HepG2 (cell line): ENCODE measurements at regions not wholly inside any gene's neighbourhood (a gene's known extent, or its start where the extent isn't known, plus 50 kb on each side); places are given as distances from the start of the nearest gene placed in this dataset.

Experiments used
- ATAC-seq: fragments of 200-7000 bp; cut with Tn5 transposase; 3 replicates; pipeline ENCODE4 v1.9.1; 2020; ENCODE audit warnings: mild to moderate bottlenecking, moderate library complexity
- BruUV-seq: library from RNA; stranded (reverse); fragments of 400-500 nt; replicated peaks from 2 replicates; lab custom pipeline; 2021; lab: Mats Ljungman, UMichigan
- CTCF ChIA-PET: fragments of 300-600 bp; formaldehyde crosslinking; extraction: SDS; loops from one replicate; lab custom pipeline; 2021; ENCODE audit warnings: low total read pairs, inconsistent platforms, low intra/inter-chr PET ratio; lab: Yijun Ruan, JAX
- POLR2A ChIA-PET: fragments of 350-600 bp; sonication (Branson Sonifier 250); formaldehyde crosslinking; loops from one replicate; lab custom pipeline; 2020; ENCODE audit warnings: antibody characterized with exemption, inconsistent platforms; lab: Yijun Ruan, JAX
- DNase-seq: peaks from one replicate; pipeline ENCODE4 v3.0.0-alpha.2; 2015; ENCODE audit warnings: low spot score
- FAIRE-seq: peaks from 3 replicates; lab custom pipeline; 2011; peaks lifted over from hg19 to GRCh38; lab: Jason Lieb, UNC
- H2AFZ ChIP-seq: one replicate; pipeline ENCODE4 v1.6.1; 2011; ENCODE audit warnings: low read length, inconsistent platforms
- H3K27ac ChIP-seq: fragments of 300-600 bp; 3 replicates; pipeline ENCODE4 v1.8.0; 2011; ENCODE audit warnings: mixed run types, mild to moderate bottlenecking, mixed read lengths, low read length, inconsistent platforms; ENCODE audit not compliant: insufficient read depth; ENCODE audit errors: extremely low read length
- H3K27me3 ChIP-seq, 2 experiments: fragments of 200-600 bp in 1 of 2; 2 replicates in 1 of 2; 3 replicates in 1 of 2; pipeline versions ENCODE4 v1.6.0 to v1.8.0; 2011; ENCODE audit warnings: low read length in 2 of 2, mild to moderate bottlenecking in 2 of 2, moderate library complexity in 2 of 2, inconsistent platforms in 1 of 2; ENCODE audit not compliant: insufficient read depth in 2 of 2, control insufficient read depth in 1 of 2
- H3K36me3 ChIP-seq, 2 experiments: fragments of 200-600 bp in 1 of 2; replicated peaks in 1 of 2; 2 replicates in 1 of 2; 3 replicates in 1 of 2; pipeline versions ENCODE4 v1.5.1 to v1.8.0; 2011; ENCODE audit warnings: low read length in 2 of 2, inconsistent platforms in 1 of 2; ENCODE audit not compliant: insufficient read depth in 2 of 2, control insufficient read depth in 1 of 2
- H3K4me1 ChIP-seq: 2 replicates; pipeline ENCODE4 v1.5.1; 2012; ENCODE audit warnings: low read length, inconsistent platforms; ENCODE audit not compliant: insufficient read depth
- H3K4me2 ChIP-seq: 2 replicates; pipeline ENCODE4 v1.6.0; 2011; ENCODE audit warnings: low read depth, low read length, inconsistent platforms
- H3K4me3 ChIP-seq, 3 experiments: fragments of 200-600 bp in 1 of 3; sonication (generic), shearing (Covaris generic) in 1 of 3; replicated peaks in 1 of 3; 2 replicates each; pipeline ENCODE4 v1.5.1; 2011 to 2016; ENCODE audit warnings: low read length in 3 of 3, inconsistent platforms in 2 of 3, low read depth in 2 of 3, mild to moderate bottlenecking in 2 of 3, control low read depth in 1 of 3, mixed read lengths in 1 of 3; ENCODE audit not compliant: insufficient read depth in 1 of 3
- H3K79me2 ChIP-seq: one replicate; pipeline ENCODE4 v1.6.1; 2011; ENCODE audit warnings: low read length, inconsistent platforms; ENCODE audit not compliant: insufficient read depth
- H3K9ac ChIP-seq: 2 replicates; pipeline ENCODE4 v1.6.0; 2011; ENCODE audit warnings: mild to moderate bottlenecking, low read depth, low read length, inconsistent platforms; ENCODE audit not compliant: insufficient read depth
- H3K9me3 ChIP-seq: 2 replicates; pipeline ENCODE4 v1.5.1; 2012; ENCODE audit warnings: mild to moderate bottlenecking, low read length
- H4K20me1 ChIP-seq: 2 replicates; pipeline ENCODE4 v1.6.0; 2011; ENCODE audit warnings: inconsistent platforms, mild to moderate bottlenecking, low read length, moderate library complexity; ENCODE audit not compliant: insufficient read depth
- ADNP ChIP-seq: sonication (generic); formaldehyde crosslinking; IDR thresholded peaks from 2 replicates; pipeline ENCODE4 v1.4.0; 2020; ENCODE audit warnings: missing genetic modification reagents
- ATF3 ChIP-seq: sonication (generic); formaldehyde crosslinking; IDR thresholded peaks from 2 replicates; pipeline ENCODE4 v1.4.0; 2020; ENCODE audit warnings: missing genetic modification reagents
- ATRX ChIP-seq: sonication (generic); formaldehyde crosslinking; IDR thresholded peaks from 2 replicates; pipeline ENCODE4 v1.4.0; 2020; ENCODE audit warnings: missing genetic modification reagents, borderline replicate concordance
- HDAC1 ChIP-seq: sonication (generic); formaldehyde crosslinking; IDR thresholded peaks from 2 replicates; pipeline ENCODE4 v1.5.1; 2020; ENCODE audit warnings: mild to moderate bottlenecking, missing genetic modification reagents
- HMGXB4 ChIP-seq, 2 experiments: sonication (generic) in 1 of 2; formaldehyde crosslinking in 1 of 2; IDR thresholded peaks; 2 replicates each; pipeline versions ENCODE4 v1.4.0 to v1.6.1; 2018 to 2020; ENCODE audit warnings: missing genetic modification reagents in 2 of 2, borderline replicate concordance in 1 of 2, low read depth in 1 of 2, mild to moderate bottlenecking in 1 of 2, missing biosample characterization in 1 of 2
- IRF2 ChIP-seq: IDR thresholded peaks from 2 replicates; pipeline ENCODE4 v1.6.1; 2018; ENCODE audit warnings: missing genetic modification reagents, missing compliant biosample characterization
- KAT8 ChIP-seq: IDR thresholded peaks from 2 replicates; pipeline ENCODE4 v1.6.1; 2016; ENCODE audit warnings: missing genetic modification reagents, missing compliant biosample characterization
- KLF12 ChIP-seq: sonication (generic); formaldehyde crosslinking; IDR thresholded peaks from 2 replicates; pipeline ENCODE4 v1.4.0; 2020; ENCODE audit warnings: missing genetic modification reagents, borderline replicate concordance
- KLF6 ChIP-seq: IDR thresholded peaks from 2 replicates; pipeline ENCODE4 v1.8.0; 2016; ENCODE audit warnings: missing biosample characterization, missing genetic modification reagents
- LBX2 ChIP-seq: sonication (generic); formaldehyde crosslinking; IDR thresholded peaks from 2 replicates; pipeline ENCODE4 v1.5.0; 2020; ENCODE audit warnings: missing genetic modification reagents, mild to moderate bottlenecking, borderline replicate concordance
- POLR2AphosphoS2 ChIP-seq: IDR thresholded peaks from 2 replicates; pipeline ENCODE4 v1.6.1; 2011; ENCODE audit warnings: low read depth, low read length, improper control_type of control experiment
- SIN3A ChIP-seq: IDR thresholded peaks from 2 replicates; pipeline ENCODE4 v1.6.1; 2011; ENCODE audit warnings: low read depth, mild to moderate bottlenecking, control low read depth, low read length, borderline replicate concordance
- TFAP4 ChIP-seq: sonication (generic); IDR thresholded peaks from 2 replicates; pipeline ENCODE4 v1.6.1; 2016; ENCODE audit warnings: low read depth, borderline replicate concordance
- ZBTB43 ChIP-seq: sonication (generic); formaldehyde crosslinking; conservative IDR thresholded peaks from 2 replicates; pipeline ENCODE4 v1.4.0; 2020; ENCODE audit warnings: missing genetic modification reagents
- ZBTB8A ChIP-seq: sonication (generic); formaldehyde crosslinking; IDR thresholded peaks from 2 replicates; pipeline ENCODE4 v1.4.0; 2020; ENCODE audit warnings: mild to moderate bottlenecking, low read depth, missing genetic modification reagents, borderline replicate concordance
- ZNF33B ChIP-seq: sonication (generic); formaldehyde crosslinking; IDR thresholded peaks from 2 replicates; pipeline ENCODE4 v1.5.1; 2020; ENCODE audit warnings: mild to moderate bottlenecking, missing genetic modification reagents
- ZNF432 ChIP-seq: sonication (generic); formaldehyde crosslinking; IDR thresholded peaks from 2 replicates; pipeline ENCODE4 v1.5.0; 2020; ENCODE audit warnings: missing genetic modification reagents, mild to moderate bottlenecking, borderline replicate concordance
- ZZZ3 ChIP-seq: sonication (generic); formaldehyde crosslinking; IDR thresholded peaks from 2 replicates; pipeline ENCODE4 v1.4.0; 2020; ENCODE audit warnings: missing genetic modification reagents, mild to moderate bottlenecking, borderline replicate concordance
- WGBS: methylation state at CpG from one replicate; pipeline ENCODE4 v1.1.6; 2017; ENCODE audit warnings: low lambda C conversion rate; 5-methylcytosine and 5-hydroxymethylcytosine counted together
- in situ Hi-C: cut with HindIII; loops from 2 replicates; pipeline ENCODE4 v1.10.0; 2017; ENCODE audit warnings: low pct_unique_long_range_greater_than_20kb; ENCODE audit not compliant: extremely low pct_ligation_motif_present
- intact Hi-C: fragments of 100-400 bp; cut with micrococcal nuclease; formaldehyde crosslinking; loops from one replicate; pipeline ENCODE4 v1.10.0; 2022; ENCODE audit not compliant: unreplicated experiment

- no peak for TF ChIP-seq LBX2
- TF ChIP-seq IRF2 (CRISPR knock-in tag) = no peak
These were observed 76.7 kb upstream of the TWIST2 start (continued) for GRCh38 chr2:238771218-238771617.

- no peaks in the 10 kb centered on the region for H4K20me1 ChIP-seq
- no peak overlapping the region for H3K4me3 ChIP-seq
- intact Hi-C loops = no loop called here
- H3K9me3 ChIP-seq = no peaks in the 10 kb centered on the region
- H3K36me3 ChIP-seq = no peaks in the 10 kb centered on the region
- no peak overlapping the region for H3K4me2 ChIP-seq
- peaks cover 19% of the 10 kb centered on the region for H3K4me1 ChIP-seq
- TF ChIP-seq ZNF432 (CRISPR knock-in tag) = no peak
- no peak for TF ChIP-seq KAT8
- no peak for TF ChIP-seq POLR2AphosphoS2
- no peak for TF ChIP-seq ZBTB8A (CRISPR knock-in tag)
- no peak for TF ChIP-seq KLF12 (CRISPR knock-in tag)
- TF ChIP-seq TFAP4 = no peak
- no peak for TF ChIP-seq ZNF33B
- no peak for TF ChIP-seq ZZZ3 (CRISPR knock-in tag)
- no peak for TF ChIP-seq HMGXB4 (CRISPR knock-in tag; IDR thresholded peaks at IDR 0.05; ENCODE audit: borderline replicate concordance in 1 of 2, low read depth in 1 of 2)
- no peak for TF ChIP-seq ATRX
- no peak for TF ChIP-seq HDAC1 (CRISPR knock-in tag)
- TF ChIP-seq ZBTB43 = no peak
- no peak for TF ChIP-seq ADNP
- TF ChIP-seq KLF6 (CRISPR knock-in tag) = no peak
- TF ChIP-seq SIN3A = no peak
- no peak for TF ChIP-seq ATF3 (CRISPR knock-in tag)
- TF ChIP-seq, all 625 proteins: peak for 0
- CTCF ChIA-PET = no interaction called here
- in situ Hi-C loops = no loop called here
- FAIRE-seq = no peak
- no peak overlapping the region for H2AFZ ChIP-seq
- no peak overlapping the region for H3K9ac ChIP-seq
- no TSS peak for BruUV-seq
- POLR2A ChIA-PET = no interaction called here
- DNase-seq = no peak
- no peak for ATAC-seq
- H3K27me3 ChIP-seq = peaks cover 2 to 23% of the 10 kb centered on the region in 2 experiments; a peak in 3 of 5 replicates
- H3K79me2 ChIP-seq = no peaks in the 10 kb centered on the region
- no peak overlapping the region for H3K27ac ChIP-seq
- WGBS = 34% methylated on average over 15 of the region's 15 CpGs
These were observed 76.2 kb upstream of the TWIST2 start for GRCh38 chr2:238771639-238772038.
